ENCODE measurements at regions not wholly inside any gene's neighbourhood (a gene's known extent, or its start where the extent isn't known, plus 50 kb on each side); places are given as distances from the start of the nearest gene placed in this dataset.
"Not testable (repeated sequence)": the region's sequence is repeated elsewhere in the genome, so short reads cannot be mapped to it uniquely, and the experiment has no call there.

DNA sequence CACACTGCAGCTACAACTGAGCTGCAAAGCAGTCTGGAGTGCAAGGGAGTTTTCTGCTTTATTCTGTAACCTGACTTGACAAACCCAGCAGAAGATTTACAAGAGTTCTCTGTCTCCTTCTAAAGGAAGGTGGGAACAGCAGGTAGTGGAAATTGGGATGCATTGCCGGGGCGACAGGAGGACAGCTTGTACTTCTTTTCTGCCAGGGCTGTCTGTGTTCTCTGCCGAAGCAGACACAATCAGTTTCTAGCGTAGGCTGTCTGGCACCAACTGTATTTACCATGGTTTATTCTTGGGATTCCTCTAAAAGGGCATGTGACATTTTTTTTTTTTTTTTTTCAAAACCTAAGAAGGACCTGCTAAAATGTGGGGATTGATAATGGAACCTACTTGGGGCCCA, 190.8 kb upstream of the GK2 start:
- no peak overlapping the region for H3K4me3 ChIP-seq (ENCODE audit: low read length)
- no peak overlapping the region for H3K27ac Mint-ChIP-seq
- no peaks in the 10 kb centered on the region for H3K27me3 Mint-ChIP-seq (ENCODE audit: insufficient read depth)
- H3K9me3 ChIP-seq (ENCODE audit: control insufficient read depth, low read length): no peaks in the 10 kb centered on the region
- H3K27ac ChIP-seq (ENCODE audit: low read depth, low read length): no peak overlapping the region
- peaks cover 2% of the 10 kb centered on the region for H3K4me1 Mint-ChIP-seq
- no peaks in the 10 kb centered on the region for H3K9me3 Mint-ChIP-seq
- TF ChIP-seq, protein P1, sequence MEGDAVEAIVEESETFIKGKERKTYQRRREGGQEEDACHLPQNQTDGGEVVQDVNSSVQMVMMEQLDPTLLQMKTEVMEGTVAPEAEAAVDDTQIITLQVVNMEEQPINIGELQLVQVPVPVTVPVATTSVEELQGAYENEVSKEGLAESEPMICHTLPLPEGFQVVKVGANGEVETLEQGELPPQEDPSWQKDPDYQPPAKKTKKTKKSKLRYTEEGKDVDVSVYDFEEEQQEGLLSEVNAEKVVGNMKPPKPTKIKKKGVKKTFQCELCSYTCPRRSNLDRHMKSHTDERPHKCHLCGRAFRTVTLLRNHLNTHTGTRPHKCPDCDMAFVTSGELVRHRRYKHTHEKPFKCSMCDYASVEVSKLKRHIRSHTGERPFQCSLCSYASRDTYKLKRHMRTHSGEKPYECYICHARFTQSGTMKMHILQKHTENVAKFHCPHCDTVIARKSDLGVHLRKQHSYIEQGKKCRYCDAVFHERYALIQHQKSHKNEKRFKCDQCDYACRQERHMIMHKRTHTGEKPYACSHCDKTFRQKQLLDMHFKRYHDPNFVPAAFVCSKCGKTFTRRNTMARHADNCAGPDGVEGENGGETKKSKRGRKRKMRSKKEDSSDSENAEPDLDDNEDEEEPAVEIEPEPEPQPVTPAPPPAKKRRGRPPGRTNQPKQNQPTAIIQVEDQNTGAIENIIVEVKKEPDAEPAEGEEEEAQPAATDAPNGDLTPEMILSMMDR (conservative IDR thresholded peaks at IDR 0.05): no peak
- H3K36me3 ChIP-seq (ENCODE audit: control insufficient read depth, insufficient read depth, low read length): no peaks in the 10 kb centered on the region
- no peak overlapping the region for H3K9ac ChIP-seq (ENCODE audit: extremely low read depth, low read length, poor library complexity, severe bottlenecking)
- no peak for DNase-seq
- no peaks in the 10 kb centered on the region for H3K36me3 Mint-ChIP-seq (ENCODE audit: low read depth)
- no peaks in the 10 kb centered on the region for H3K27me3 ChIP-seq (ENCODE audit: control insufficient read depth, insufficient read depth, low read length, poor library complexity, severe bottlenecking)
- H3K4me1 ChIP-seq (ENCODE audit: control insufficient read depth, insufficient read depth, low read length): no peaks in the 10 kb centered on the region
- 93 to 100% methylated on average over 2 to 4 of the region's 4 CpGs for WGBS, 2 experiments (ENCODE audit: insufficient coverage in 1 of 2, insufficient read length in 1 of 2)
- H3K4me3 Mint-ChIP-seq: no peak overlapping the region

DNA sequence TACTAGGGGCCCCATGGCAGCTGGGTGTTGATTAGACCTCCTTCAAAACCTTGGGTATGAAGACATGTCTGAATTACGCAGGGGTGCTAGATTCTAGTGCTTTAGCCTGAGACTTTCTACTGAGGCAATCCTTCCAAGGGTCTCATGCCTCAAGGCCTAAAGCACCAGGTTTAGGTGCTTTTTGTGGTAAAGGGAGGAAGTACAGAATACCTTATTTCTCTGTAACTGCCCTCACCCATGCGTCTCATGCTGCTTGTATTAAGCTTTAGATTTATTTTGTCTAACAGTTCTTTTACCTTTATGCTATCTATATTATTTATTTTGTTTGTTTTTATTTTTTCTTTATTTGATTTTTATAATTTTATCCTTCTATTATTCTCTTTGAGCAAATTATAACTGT, 190.2 kb upstream of the GK2 start:
- no peaks in the 10 kb centered on the region for H3K9me3 Mint-ChIP-seq
- no peaks in the 10 kb centered on the region for H3K36me3 Mint-ChIP-seq (ENCODE audit: low read depth)
- H3K27me3 Mint-ChIP-seq (ENCODE audit: insufficient read depth): no peaks in the 10 kb centered on the region
- H3K4me3 Mint-ChIP-seq: no peak overlapping the region
- H3K27ac Mint-ChIP-seq: no peak overlapping the region
- 98 to 100% methylated on average over 1 to 2 of the region's 2 CpGs for WGBS, 2 experiments (ENCODE audit: insufficient coverage in 1 of 2, insufficient read length in 1 of 2)
- no peak overlapping the region for H3K27ac ChIP-seq (ENCODE audit: low read depth, low read length)
- peaks cover 2% of the 10 kb centered on the region for H3K4me1 Mint-ChIP-seq
- TF ChIP-seq, protein P1 (conservative IDR thresholded peaks at IDR 0.05): no peak
- H3K36me3 ChIP-seq (ENCODE audit: control insufficient read depth, insufficient read depth, low read length): no peaks in the 10 kb centered on the region
- H3K9ac ChIP-seq (ENCODE audit: extremely low read depth, low read length, poor library complexity, severe bottlenecking): no peak overlapping the region
- no peaks in the 10 kb centered on the region for H3K9me3 ChIP-seq (ENCODE audit: control insufficient read depth, low read length)
- H3K4me1 ChIP-seq (ENCODE audit: control insufficient read depth, insufficient read depth, low read length): no peaks in the 10 kb centered on the region
- no peak overlapping the region for H3K4me3 ChIP-seq (ENCODE audit: low read length)
- no peak for DNase-seq
- H3K27me3 ChIP-seq (ENCODE audit: control insufficient read depth, insufficient read depth, low read length, poor library complexity, severe bottlenecking): no peaks in the 10 kb centered on the region

DNA sequence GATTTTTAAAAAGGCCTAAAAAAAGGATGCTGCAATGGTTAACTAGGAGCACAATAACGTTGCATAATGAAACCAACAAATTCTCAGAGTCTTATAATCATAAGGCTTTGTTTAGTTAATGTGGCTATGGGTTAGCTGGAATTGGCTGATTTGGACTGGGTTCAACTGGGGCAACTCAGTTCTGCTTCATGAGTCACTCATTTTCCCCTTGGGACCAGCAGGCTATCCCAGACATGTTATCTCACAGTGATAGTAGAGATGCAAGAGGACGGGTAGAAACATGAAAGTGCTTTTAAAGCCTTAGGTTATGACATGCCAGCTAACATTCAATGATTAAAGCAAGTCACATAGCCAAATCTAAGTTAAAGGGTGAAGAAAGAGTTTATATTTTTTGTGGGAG, 189.2 kb upstream of the GK2 start:
- 100% methylated on average over 1 to 2 of the region's 2 CpGs for WGBS, 2 experiments (ENCODE audit: insufficient coverage in 1 of 2, insufficient read length in 1 of 2)
- Histone ChIP-seq H3K4me3 (ENCODE audit: low read length) (no peak overlapping the region), H3K27me3 (ENCODE audit: control insufficient read depth, insufficient read depth, low read length, poor library complexity, severe bottlenecking) (no peaks in the 10 kb centered on the region), H3K36me3 (ENCODE audit: control insufficient read depth, insufficient read depth, low read length) (no peaks in the 10 kb centered on the region), H3K4me1 (ENCODE audit: control insufficient read depth, insufficient read depth, low read length) (no peaks in the 10 kb centered on the region), H3K9me3 (ENCODE audit: control insufficient read depth, low read length) (no peaks in the 10 kb centered on the region), H3K27ac (ENCODE audit: low read depth, low read length) (no peak overlapping the region), H3K9ac (ENCODE audit: extremely low read depth, low read length, poor library complexity, severe bottlenecking) (no peak overlapping the region)
- Mint-ChIP-seq H3K36me3 (ENCODE audit: low read depth) (no peaks in the 10 kb centered on the region), H3K27me3 (ENCODE audit: insufficient read depth) (no peaks in the 10 kb centered on the region), H3K9me3 (no peaks in the 10 kb centered on the region), H3K4me3 (no peak overlapping the region), H3K4me1 (peaks cover 4% of the 10 kb centered on the region), H3K27ac (no peak overlapping the region)
- DNase-seq: no peak
- TF ChIP-seq, protein P1 (conservative IDR thresholded peaks at IDR 0.05): no peak

DNA sequence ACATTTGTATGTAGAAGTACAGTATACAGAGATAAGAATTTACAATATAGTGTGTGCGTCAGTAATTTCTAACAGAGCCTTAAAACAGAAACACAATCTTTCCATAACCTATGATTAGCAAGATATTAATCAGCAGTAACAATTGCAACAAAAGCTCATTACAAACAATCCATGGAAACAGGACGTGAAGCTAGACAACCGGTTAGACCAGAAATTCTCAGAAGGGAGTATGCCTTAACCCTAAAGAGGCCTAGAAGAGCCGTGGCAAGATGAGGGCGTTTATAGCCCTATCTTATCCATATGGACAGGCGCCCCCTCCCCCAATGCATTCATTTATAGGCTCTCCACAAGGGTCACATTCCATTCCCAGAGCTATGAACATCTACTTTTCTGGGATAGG, 184.2 kb upstream of the GK2 start:
- not testable (repeated sequence) for H3K4me3 Mint-ChIP-seq; DNase-seq; H3K9me3 Mint-ChIP-seq; H3K27me3 ChIP-seq (ENCODE audit: control insufficient read depth, insufficient read depth, low read length, poor library complexity, severe bottlenecking); H3K4me1 ChIP-seq (ENCODE audit: control insufficient read depth, insufficient read depth, low read length); H3K27me3 Mint-ChIP-seq (ENCODE audit: insufficient read depth); H3K4me3 ChIP-seq (ENCODE audit: low read length); H3K27ac ChIP-seq (ENCODE audit: low read depth, low read length); H3K27ac Mint-ChIP-seq; H3K36me3 ChIP-seq (ENCODE audit: control insufficient read depth, insufficient read depth, low read length); H3K4me1 Mint-ChIP-seq; H3K36me3 Mint-ChIP-seq (ENCODE audit: low read depth); H3K9ac ChIP-seq (ENCODE audit: extremely low read depth, low read length, poor library complexity, severe bottlenecking); H3K9me3 ChIP-seq (ENCODE audit: control insufficient read depth, low read length)
- WGBS, 2 experiments (ENCODE audit: insufficient coverage in 1 of 2, insufficient read length in 1 of 2): 91% methylated on average over 5 of the region's 6 CpGs; no CpG with 5 or more reads in 1 of the 2 experiments

All from endodermal cell (in vitro differentiated cells).